ENCODE measurements at regions not wholly inside any gene's neighbourhood (a gene's known extent, or its start where the extent isn't known, plus 50 kb on each side); places are given as distances from the start of the nearest gene placed in this dataset.

DNA sequence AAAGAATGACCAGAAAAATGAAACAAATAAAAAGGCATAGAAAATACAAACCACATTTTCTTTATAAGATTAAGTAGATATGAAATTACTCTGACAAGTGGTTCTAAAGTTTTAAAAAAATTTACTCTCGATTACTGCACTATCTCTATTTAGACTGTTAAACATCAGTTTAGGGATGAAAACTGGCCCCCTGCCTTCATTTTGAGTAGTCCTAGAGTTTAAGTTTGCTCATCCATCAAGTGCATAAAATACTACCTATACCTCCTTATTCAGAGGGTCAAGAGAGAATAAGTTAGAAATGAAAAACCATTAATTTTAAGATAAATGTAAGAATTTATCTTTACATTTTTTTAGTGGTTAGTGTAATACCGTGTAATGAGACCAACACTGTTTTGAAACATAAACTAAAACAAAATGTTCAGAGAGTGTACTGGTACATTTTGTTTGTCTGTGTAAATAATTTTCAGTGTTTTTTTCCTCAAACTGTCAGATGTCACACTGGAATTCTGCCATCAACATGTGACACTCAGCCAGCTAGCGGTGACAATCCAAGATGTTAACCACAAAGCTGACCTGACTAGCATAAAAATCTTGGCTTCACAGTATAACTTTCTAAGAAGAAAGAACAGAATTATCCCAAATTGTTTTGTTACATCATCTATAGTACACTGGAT, 184.8 kb upstream of the PCDH20 start:
- TF ChIP-seq CTCF (IDR thresholded peaks at IDR 0.05) (no peak), ZFX (IDR thresholded peaks at IDR 0.05; ENCODE audit: borderline replicate concordance) (no peak)

All from 22Rv1 (cell line).